Fibroblast of the aortic adventitia (primary cell): ENCODE measurements at regions not wholly inside any gene's neighbourhood (a gene's known extent, or its start where the extent isn't known, plus 50 kb on each side); places are given as distances from the start of the nearest gene placed in this dataset.
A peak's percentile ranks its signal among the peaks of the same experiment; 100 is the strongest.

ENCODE experiments used
- DNase-seq: peaks from one replicate; pipeline ENCODE4 v3.0.0-alpha.2; 2010; ENCODE audit warnings: low read depth
- H3K4me3 ChIP-seq: 2 replicates; pipeline ENCODE4 v1.5.1; 2011; ENCODE audit warnings: low read depth, mild to moderate bottlenecking, control low read depth, low read length, moderate library complexity
- CTCF ChIP-seq: IDR thresholded peaks from 2 replicates; pipeline ENCODE4 v1.5.1; 2011; ENCODE audit warnings: mild to moderate bottlenecking, low read length, control low read depth, inconsistent platforms; ENCODE audit not compliant: insufficient read depth

GRCh38 chr10:23529625-23530024 is 90.8 kb downstream of the OTUD1 start:
- no peak overlapping the region for H3K4me3 ChIP-seq
- TF ChIP-seq CTCF = no peak
- no peak for DNase-seq

GRCh38 chr10:23530079-23530478 is 91.2 kb downstream of the OTUD1 start:
- DNase-seq = peak; percentile 50
- no peak overlapping the region for H3K4me3 ChIP-seq
- TF ChIP-seq CTCF = peak; percentile 40

DNA sequence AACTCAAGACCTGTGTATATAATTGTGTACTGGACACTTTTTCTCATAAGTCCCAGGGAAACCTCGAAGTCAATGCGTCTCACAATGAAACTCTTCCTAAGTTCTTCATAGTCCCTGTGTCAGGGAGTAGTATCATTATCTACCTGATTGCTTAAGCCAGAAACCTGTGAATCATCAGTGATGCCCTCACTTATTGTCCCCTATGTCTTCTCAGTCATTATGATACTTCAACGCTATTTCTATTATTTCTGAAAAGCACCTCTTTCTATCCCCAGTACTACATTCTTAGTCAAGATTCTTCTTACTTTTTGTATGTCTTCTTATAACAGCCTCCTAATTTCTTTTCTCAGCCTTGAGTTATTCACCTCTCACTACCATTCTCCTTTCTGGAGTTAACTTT is 94.3 kb downstream of the OTUD1 start:
- DNase-seq = no peak
- no peak overlapping the region for H3K4me3 ChIP-seq
- no peak for TF ChIP-seq CTCF

- no peak for TF ChIP-seq CTCF
- no peak overlapping the region for H3K4me3 ChIP-seq
- DNase-seq = no peak
These were observed 95.5 kb downstream of the OTUD1 start for GRCh38 chr10:23534326-23534725.

DNA sequence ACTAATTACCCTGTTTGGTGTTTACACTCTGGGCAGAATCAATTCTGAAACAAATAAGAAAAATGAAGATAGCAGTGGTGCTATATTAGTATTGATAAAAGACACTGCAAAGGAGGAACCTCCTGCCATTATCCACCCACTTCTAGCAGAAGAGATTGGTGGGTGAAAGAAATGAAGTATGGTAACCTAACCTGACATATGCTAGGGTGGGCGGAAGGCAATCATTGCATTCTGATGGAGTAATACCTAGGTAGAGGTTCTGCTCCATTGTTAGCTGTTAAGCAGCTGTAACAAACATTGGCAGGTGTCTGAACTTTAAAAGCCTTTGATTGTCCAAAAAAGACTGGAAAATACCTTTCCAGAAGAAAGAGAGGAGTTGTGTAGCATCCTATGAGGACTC is 95.9 kb downstream of the OTUD1 start:
- no peak overlapping the region for H3K4me3 ChIP-seq
- TF ChIP-seq CTCF = no peak
- no peak for DNase-seq

- H3K4me3 ChIP-seq = no peak overlapping the region
- peak; percentile 36 for TF ChIP-seq CTCF
- DNase-seq = peak; percentile 26
These were observed 96.5 kb downstream of the OTUD1 start for GRCh38 chr10:23535381-23535780.

- no peak for TF ChIP-seq CTCF
- no peak overlapping the region for H3K4me3 ChIP-seq
- DNase-seq = no peak
These were observed 100.1 kb downstream of the OTUD1 start for GRCh38 chr10:23538968-23539367.
